IMR-90 (cell line): ENCODE measurements at regions not wholly inside any gene's neighbourhood (a gene's known extent, or its start where the extent isn't known, plus 50 kb on each side); places are given as distances from the start of the nearest gene placed in this dataset.

Experiments used
- POLR2A ChIP-seq: IDR thresholded peaks from 2 replicates; pipeline ENCODE4 v1.6.1; 2012; ENCODE audit warnings: mild to moderate bottlenecking, low read depth, low read length
- RCOR1 ChIP-seq: IDR thresholded peaks from 2 replicates; pipeline ENCODE4 v1.6.1; 2012; ENCODE audit warnings: mild to moderate bottlenecking, low read length, improper control_type of control experiment; ENCODE audit not compliant: insufficient replicate concordance
- RFX5 ChIP-seq: IDR thresholded peaks from 2 replicates; pipeline ENCODE4 v1.8.0; 2012; ENCODE audit warnings: low read depth, mild to moderate bottlenecking, low read length, moderate library complexity
- TF ChIP-seq, protein P1 (sequence below): conservative IDR thresholded peaks from 2 replicates; pipeline ENCODE4 v1.5.1; 2012; ENCODE audit warnings: mild to moderate bottlenecking, low read depth, low read length, improper control_type of control experiment

- TF ChIP-seq POLR2A = no peak
- TF ChIP-seq, protein P1, sequence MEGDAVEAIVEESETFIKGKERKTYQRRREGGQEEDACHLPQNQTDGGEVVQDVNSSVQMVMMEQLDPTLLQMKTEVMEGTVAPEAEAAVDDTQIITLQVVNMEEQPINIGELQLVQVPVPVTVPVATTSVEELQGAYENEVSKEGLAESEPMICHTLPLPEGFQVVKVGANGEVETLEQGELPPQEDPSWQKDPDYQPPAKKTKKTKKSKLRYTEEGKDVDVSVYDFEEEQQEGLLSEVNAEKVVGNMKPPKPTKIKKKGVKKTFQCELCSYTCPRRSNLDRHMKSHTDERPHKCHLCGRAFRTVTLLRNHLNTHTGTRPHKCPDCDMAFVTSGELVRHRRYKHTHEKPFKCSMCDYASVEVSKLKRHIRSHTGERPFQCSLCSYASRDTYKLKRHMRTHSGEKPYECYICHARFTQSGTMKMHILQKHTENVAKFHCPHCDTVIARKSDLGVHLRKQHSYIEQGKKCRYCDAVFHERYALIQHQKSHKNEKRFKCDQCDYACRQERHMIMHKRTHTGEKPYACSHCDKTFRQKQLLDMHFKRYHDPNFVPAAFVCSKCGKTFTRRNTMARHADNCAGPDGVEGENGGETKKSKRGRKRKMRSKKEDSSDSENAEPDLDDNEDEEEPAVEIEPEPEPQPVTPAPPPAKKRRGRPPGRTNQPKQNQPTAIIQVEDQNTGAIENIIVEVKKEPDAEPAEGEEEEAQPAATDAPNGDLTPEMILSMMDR = no peak
- no peak for TF ChIP-seq RCOR1
- TF ChIP-seq RFX5 = no peak
Observed at GRCh38 chr1:194950584-194950983, 1657.7 kb downstream of the KCNT2 start.
